Subcutaneous abdominal adipose tissue (tissue), 5 donors: ENCODE measurements at regions not wholly inside any gene's neighbourhood (a gene's known extent, or its start where the extent isn't known, plus 50 kb on each side); places are given as distances from the start of the nearest gene placed in this dataset.

Experiments used
- H3K27ac ChIP-seq: one replicate; pipeline ENCODE4 v1.7.0; 2013; ENCODE audit warnings: low read depth, mild to moderate bottlenecking, inconsistent platforms, low read length, moderate library complexity
- H3K27me3 ChIP-seq, 5 donors: one replicate each; pipeline ENCODE4 v1.7.0; 2013; ENCODE audit warnings: low read length in 5 of 5, inconsistent platforms in 1 of 5; ENCODE audit not compliant: control insufficient read depth in 5 of 5, insufficient read depth in 4 of 5
- H3K36me3 ChIP-seq, 5 donors: one replicate each; pipeline ENCODE4 v1.7.0; 2013; ENCODE audit warnings: low read length in 5 of 5; ENCODE audit not compliant: control insufficient read depth in 5 of 5, insufficient read depth in 5 of 5
- H3K4me1 ChIP-seq, 5 donors: one replicate each; pipeline ENCODE4 v1.7.0; 2013; ENCODE audit warnings: low read length in 5 of 5, mild to moderate bottlenecking in 3 of 5, moderate library complexity in 1 of 5; ENCODE audit not compliant: control insufficient read depth in 5 of 5, insufficient read depth in 5 of 5
- H3K4me3 ChIP-seq, 5 donors: one replicate each; pipeline ENCODE4 v1.7.0; 2013; ENCODE audit warnings: low read length in 5 of 5, low read depth in 1 of 5
- H3K9ac ChIP-seq, 5 donors: one replicate each; pipeline ENCODE4 v1.7.0; 2013; ENCODE audit warnings: low read length in 5 of 5, mild to moderate bottlenecking in 4 of 5, moderate library complexity in 3 of 5
- H3K9me3 ChIP-seq, 5 donors: one replicate each; pipeline ENCODE4 v1.7.0; 2013; ENCODE audit warnings: low read length in 5 of 5; ENCODE audit not compliant: control insufficient read depth in 5 of 5
- donor health status: healthy.
- donor health status: healthy.
- donor health status: healthy.
- donor health status: healthy.
- donor health status: healthy.

DNA sequence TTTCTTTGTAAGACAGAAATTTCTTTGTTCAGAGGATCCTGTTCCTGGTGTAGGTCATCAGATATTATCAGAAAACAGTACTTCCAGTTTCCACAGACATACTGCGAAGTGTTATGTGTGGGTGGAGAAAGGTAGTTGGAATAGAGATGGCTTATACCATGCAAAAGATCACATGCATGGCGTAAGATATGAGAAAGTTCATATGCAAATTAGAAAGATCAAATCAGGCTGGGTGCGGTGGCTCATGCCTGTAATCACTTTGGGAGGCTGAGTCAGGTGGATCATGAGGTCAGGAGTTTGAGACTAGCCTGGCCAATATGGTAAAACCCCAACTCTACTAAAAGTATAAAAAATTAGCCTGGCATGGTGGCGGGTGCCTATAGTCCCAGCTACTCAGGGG is 65.2 kb upstream of the GLIS3 start:
- peaks cover 0 to 3% (median 0%) of the 10 kb centered on the region in 5 donors for H3K4me1 ChIP-seq
- no peaks in the 10 kb centered on the region for H3K27me3 ChIP-seq
- H3K9me3 ChIP-seq: no peaks in the 10 kb centered on the region
- no peak overlapping the region for H3K9ac ChIP-seq
- no peak overlapping the region for H3K4me3 ChIP-seq
- no peak overlapping the region for H3K27ac ChIP-seq
- no peaks in the 10 kb centered on the region for H3K36me3 ChIP-seq

DNA sequence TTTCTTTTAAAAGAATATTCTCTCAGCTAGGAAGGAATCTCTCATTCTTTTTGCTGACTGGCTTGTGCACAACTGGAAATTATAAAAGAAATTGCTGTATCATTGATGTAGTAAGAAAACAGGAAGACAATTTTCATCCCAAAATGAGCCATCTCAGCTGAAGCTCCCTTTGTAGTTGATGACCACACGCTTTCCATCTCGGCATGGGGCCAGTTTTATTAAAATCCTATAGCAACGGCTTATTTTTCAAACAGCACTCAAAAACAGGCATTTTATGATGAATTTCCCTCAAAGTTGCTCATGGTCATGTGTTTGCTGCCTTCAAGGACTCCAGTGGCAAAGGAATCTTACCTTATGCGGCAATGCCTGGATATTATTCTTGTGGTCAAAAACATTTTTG is 62.4 kb upstream of the GLIS3 start:
- H3K9ac ChIP-seq: no peak overlapping the region
- H3K27ac ChIP-seq: no peak overlapping the region
- H3K4me3 ChIP-seq: no peak overlapping the region
- H3K36me3 ChIP-seq: no peaks in the 10 kb centered on the region
- H3K4me1 ChIP-seq: peaks cover 0 to 3% (median 0%) of the 10 kb centered on the region in 5 donors
- H3K27me3 ChIP-seq: peaks cover 0 to 2% (median 0%) of the 10 kb centered on the region in 5 donors
- H3K9me3 ChIP-seq: no peaks in the 10 kb centered on the region

DNA sequence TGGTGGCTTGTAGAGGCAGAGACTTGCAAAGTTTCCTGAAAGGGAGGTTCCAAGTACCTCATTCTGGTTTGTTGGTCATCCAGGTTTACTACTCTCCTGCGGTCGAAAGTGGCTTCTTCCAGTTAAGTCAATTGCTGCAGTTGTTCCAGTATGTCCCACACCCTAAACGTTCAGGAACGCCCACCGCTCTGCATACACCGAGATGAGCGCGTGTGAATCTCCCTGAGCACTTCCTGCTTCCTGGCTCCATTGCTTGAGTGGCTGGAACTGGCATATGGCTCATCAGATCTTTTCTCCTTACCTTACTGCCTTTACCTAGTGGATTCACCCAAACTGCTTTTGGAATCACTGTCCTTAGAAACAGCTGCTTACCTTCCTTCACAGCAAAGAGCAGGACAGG is 59.1 kb upstream of the GLIS3 start:
- H3K4me1 ChIP-seq: peaks cover 0 to 3% (median 0%) of the 10 kb centered on the region in 5 donors
- peaks cover 0 to 2% (median 0%) of the 10 kb centered on the region in 5 donors for H3K27me3 ChIP-seq
- H3K9ac ChIP-seq: no peak overlapping the region
- H3K36me3 ChIP-seq: no peaks in the 10 kb centered on the region
- H3K9me3 ChIP-seq: no peaks in the 10 kb centered on the region
- no peak overlapping the region for H3K27ac ChIP-seq
- H3K4me3 ChIP-seq: no peak overlapping the region

DNA sequence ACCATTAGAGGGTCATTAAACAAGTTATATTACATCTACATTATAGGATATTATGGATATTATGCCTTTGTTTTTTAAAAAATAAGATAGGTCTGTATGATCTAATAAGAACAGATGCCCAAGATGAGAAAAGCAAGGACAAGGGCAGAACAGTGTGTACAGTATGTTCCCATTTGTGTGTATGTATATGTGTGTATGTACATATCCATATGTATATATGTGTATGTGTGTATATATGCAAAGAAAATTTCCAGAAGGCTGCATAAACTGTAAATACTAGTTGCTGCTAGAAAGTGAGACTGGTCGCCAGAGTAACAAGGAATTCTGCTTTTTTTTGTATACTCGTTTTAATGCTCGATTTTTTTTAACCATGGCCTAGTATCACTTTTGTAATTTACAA is 58.1 kb upstream of the GLIS3 start:
- H3K36me3 ChIP-seq: no peaks in the 10 kb centered on the region
- peaks cover 0 to 2% (median 0%) of the 10 kb centered on the region in 5 donors for H3K27me3 ChIP-seq
- no peak overlapping the region for H3K9ac ChIP-seq
- no peaks in the 10 kb centered on the region for H3K4me1 ChIP-seq
- no peak overlapping the region for H3K4me3 ChIP-seq
- no peak overlapping the region for H3K27ac ChIP-seq
- no peaks in the 10 kb centered on the region for H3K9me3 ChIP-seq

DNA sequence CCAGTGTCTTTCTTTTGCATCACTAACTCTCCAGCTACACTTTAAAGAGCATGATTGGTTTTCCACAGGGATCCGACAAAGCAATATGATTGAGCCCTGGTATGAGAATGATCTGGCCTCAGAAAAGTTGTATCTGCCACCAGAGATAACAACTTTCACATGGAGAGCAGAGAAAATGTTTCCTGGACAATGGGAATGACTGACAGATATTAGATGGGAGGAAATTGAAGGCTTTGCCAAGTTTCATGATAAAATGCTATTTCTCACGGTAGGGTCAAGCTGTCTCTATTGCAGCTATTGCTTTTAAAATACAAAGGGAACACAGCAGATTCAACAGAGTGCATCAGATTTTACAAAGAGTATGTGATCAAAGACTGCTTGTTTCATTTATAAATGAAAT is 56.4 kb upstream of the GLIS3 start:
- Histone ChIP-seq H3K9me3 (no peaks in the 10 kb centered on the region), H3K9ac (no peak overlapping the region), H3K4me3 (no peak overlapping the region), H3K27me3 (peaks cover 0 to 2% (median 0%) of the 10 kb centered on the region in 5 donors), H3K4me1 (no peaks in the 10 kb centered on the region), H3K27ac (no peak overlapping the region), H3K36me3 (no peaks in the 10 kb centered on the region)

DNA sequence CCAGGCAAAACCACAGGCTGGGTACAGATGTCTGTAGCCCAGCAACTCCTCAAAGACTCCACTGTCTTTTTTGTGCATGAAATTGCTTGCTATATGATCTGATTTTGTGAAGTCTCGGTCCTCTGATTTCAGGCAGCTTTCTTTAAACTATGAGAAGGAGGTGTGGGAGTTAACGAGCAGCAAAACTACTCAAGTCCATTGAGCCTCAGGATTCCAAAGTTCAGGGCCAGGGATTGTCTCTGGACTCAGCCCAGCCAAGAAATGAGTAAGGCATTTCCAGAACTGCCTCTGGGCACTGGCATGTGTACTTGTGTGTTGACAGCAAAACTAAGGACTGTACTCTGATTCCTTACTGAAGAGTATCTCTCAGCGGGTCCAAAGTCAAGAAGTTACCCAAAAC is 53.4 kb upstream of the GLIS3 start:
- H3K27me3 ChIP-seq: no peaks in the 10 kb centered on the region
- no peak overlapping the region for H3K27ac ChIP-seq
- no peak overlapping the region for H3K4me3 ChIP-seq

DNA sequence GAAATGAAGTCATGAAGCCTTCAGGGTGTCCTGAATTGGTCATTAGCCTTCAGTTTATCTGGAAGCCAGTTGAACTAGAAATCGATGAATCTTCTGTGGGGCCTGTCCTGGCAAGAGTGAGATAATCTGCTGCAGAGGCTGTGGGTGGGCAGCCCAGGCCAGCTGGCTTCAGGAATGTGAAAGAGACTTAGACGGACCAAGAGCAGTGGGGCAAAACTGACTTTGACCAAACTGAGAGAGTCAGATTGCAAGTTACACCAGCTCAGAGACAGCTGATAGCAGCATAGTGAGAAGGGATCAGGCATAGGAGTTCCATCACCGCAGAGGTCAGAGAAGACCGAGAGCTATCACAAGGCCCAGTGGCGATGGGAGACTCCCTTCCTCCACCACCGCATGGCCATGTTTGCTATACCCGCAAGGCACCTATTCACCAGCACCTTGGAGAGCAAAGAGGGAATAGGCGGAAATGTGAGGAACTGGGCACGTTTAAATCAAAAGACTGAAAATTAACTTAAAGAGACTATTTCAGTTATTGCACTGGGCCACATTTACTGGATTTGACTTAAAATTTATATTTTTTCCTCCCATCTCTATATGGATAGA is 50.0 kb upstream of the GLIS3 start:
- Histone ChIP-seq H3K9ac (no peak overlapping the region), H3K27me3 (no peaks in the 10 kb centered on the region), H3K36me3 (no peaks in the 10 kb centered on the region), H3K9me3 (no peaks in the 10 kb centered on the region), H3K4me3 (no peak overlapping the region), H3K27ac (no peak overlapping the region), H3K4me1 (no peaks in the 10 kb centered on the region)

More for the DNA sequence above, 53.4 kb upstream of the GLIS3 start:
- Histone ChIP-seq H3K4me1 (no peaks in the 10 kb centered on the region), H3K9ac (no peak overlapping the region), H3K36me3 (no peaks in the 10 kb centered on the region), H3K9me3 (no peaks in the 10 kb centered on the region)
